HepG2 (cell line): ENCODE measurements at regions not wholly inside any gene's neighbourhood (a gene's known extent, or its start where the extent isn't known, plus 50 kb on each side); places are given as distances from the start of the nearest gene placed in this dataset.

Source experiments
- ASH2L ChIP-seq: fragments of 300-600, 200-600 bp; sonication (generic); IDR thresholded peaks from 2 replicates; pipeline ENCODE4 v1.7.0; 2017; ENCODE audit warnings: low read depth, mild to moderate bottlenecking, moderate library complexity, mixed read lengths, low read length; ENCODE audit not compliant: insufficient read length
- CREBL2 ChIP-seq: sonication (generic); formaldehyde crosslinking; IDR thresholded peaks from 2 replicates; pipeline ENCODE4 v1.8.1; 2023; ENCODE audit warnings: missing genetic modification reagents, mild to moderate bottlenecking, borderline replicate concordance
- EP300 ChIP-seq, 3 experiments: sonication (generic) in 1 of 3; formaldehyde crosslinking in 1 of 3; IDR thresholded peaks; 2 replicates each; pipeline versions ENCODE4 v1.5.1 to v1.6.1; 2011 to 2020; ENCODE audit warnings: low read depth in 2 of 3, low read length in 2 of 3, borderline replicate concordance in 1 of 3, improper control_type of control experiment in 1 of 3, mild to moderate bottlenecking in 1 of 3, missing genetic modification reagents in 1 of 3, moderate library complexity in 1 of 3
- HDAC2 ChIP-seq: sonication (generic); formaldehyde crosslinking; IDR thresholded peaks from 2 replicates; pipeline ENCODE4 v1.4.0; 2020; ENCODE audit warnings: missing genetic modification reagents
- HNRNPK ChIP-seq: fragments of 200-400 bp; formaldehyde crosslinking; IDR thresholded peaks from 2 replicates; pipeline ENCODE4 v1.6.1; 2018; ENCODE audit warnings: low read length, low read depth, moderate library complexity, mild to moderate bottlenecking; ENCODE audit not compliant: poor library complexity, severe bottlenecking
- MXD4 ChIP-seq: IDR thresholded peaks from 2 replicates; pipeline ENCODE4 v1.6.1; 2016; ENCODE audit warnings: mild to moderate bottlenecking, missing biosample characterization, missing genetic modification reagents
- NR1H2 ChIP-seq: sonication (generic); formaldehyde crosslinking; IDR thresholded peaks from 2 replicates; pipeline ENCODE4 v1.8.1; 2022; ENCODE audit warnings: low read depth, missing genetic modification reagents, borderline replicate concordance
- POLR2A ChIP-seq, 2 experiments: IDR thresholded peaks; 2 replicates each; pipeline ENCODE4 v1.6.1; 2011; ENCODE audit warnings: low read depth in 2 of 2, low read length in 2 of 2, mild to moderate bottlenecking in 1 of 2, moderate library complexity in 1 of 2; ENCODE audit not compliant: insufficient read depth in 1 of 2
- ZBTB1 ChIP-seq: sonication (generic); formaldehyde crosslinking; IDR thresholded peaks from 2 replicates; pipeline ENCODE4 v1.4.0; 2020; ENCODE audit warnings: missing genetic modification reagents, borderline replicate concordance
- ZNF335 ChIP-seq: sonication (generic); formaldehyde crosslinking; IDR thresholded peaks from 2 replicates; pipeline ENCODE4 v1.4.0; 2020; ENCODE audit warnings: missing genetic modification reagents
- TF ChIP-seq, protein P1 (sequence below): sonication (generic); formaldehyde crosslinking; IDR thresholded peaks from 2 replicates; pipeline ENCODE4 v1.5.1; 2020; ENCODE audit warnings: mild to moderate bottlenecking, moderate library complexity, missing genetic modification reagents
- TF ChIP-seq, protein P2 (sequence below): fragments of 450-650 bp; IDR thresholded peaks from 2 replicates; pipeline ENCODE4 v1.6.1; 2016

- no peak for TF ChIP-seq NR1H2
- TF ChIP-seq, protein P1, sequence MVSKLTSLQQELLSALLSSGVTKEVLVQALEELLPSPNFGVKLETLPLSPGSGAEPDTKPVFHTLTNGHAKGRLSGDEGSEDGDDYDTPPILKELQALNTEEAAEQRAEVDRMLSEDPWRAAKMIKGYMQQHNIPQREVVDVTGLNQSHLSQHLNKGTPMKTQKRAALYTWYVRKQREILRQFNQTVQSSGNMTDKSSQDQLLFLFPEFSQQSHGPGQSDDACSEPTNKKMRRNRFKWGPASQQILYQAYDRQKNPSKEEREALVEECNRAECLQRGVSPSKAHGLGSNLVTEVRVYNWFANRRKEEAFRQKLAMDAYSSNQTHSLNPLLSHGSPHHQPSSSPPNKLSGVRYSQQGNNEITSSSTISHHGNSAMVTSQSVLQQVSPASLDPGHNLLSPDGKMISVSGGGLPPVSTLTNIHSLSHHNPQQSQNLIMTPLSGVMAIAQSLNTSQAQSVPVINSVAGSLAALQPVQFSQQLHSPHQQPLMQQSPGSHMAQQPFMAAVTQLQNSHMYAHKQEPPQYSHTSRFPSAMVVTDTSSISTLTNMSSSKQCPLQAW (CRISPR knock-in tag) = no peak
- TF ChIP-seq EP300 (IDR thresholded peaks at IDR 0.05; ENCODE audit: low read depth in 2 of 2, low read length in 2 of 2) = no peak
- TF ChIP-seq EP300 (CRISPR knock-in tag; IDR thresholded peaks at IDR 0.05; ENCODE audit: borderline replicate concordance) = no peak
- TF ChIP-seq HDAC2 (CRISPR knock-in tag) = no peak
- TF ChIP-seq ASH2L = no peak
- TF ChIP-seq CREBL2 (CRISPR knock-in tag) = no peak
- TF ChIP-seq, protein P2, sequence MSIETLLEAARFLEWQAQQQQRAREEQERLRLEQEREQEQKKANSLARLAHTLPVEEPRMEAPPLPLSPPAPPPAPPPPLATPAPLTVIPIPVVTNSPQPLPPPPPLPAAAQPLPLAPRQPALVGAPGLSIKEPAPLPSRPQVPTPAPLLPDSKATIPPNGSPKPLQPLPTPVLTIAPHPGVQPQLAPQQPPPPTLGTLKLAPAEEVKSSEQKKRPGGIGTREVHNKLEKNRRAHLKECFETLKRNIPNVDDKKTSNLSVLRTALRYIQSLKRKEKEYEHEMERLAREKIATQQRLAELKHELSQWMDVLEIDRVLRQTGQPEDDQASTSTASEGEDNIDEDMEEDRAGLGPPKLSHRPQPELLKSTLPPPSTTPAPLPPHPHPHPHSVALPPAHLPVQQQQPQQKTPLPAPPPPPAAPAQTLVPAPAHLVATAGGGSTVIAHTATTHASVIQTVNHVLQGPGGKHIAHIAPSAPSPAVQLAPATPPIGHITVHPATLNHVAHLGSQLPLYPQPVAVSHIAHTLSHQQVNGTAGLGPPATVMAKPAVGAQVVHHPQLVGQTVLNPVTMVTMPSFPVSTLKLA = no peak
- no peak for TF ChIP-seq ZNF335 (CRISPR knock-in tag)
- no peak for TF ChIP-seq HNRNPK
- TF ChIP-seq ZBTB1 (CRISPR knock-in tag) = no peak
- no peak for TF ChIP-seq POLR2A (IDR thresholded peaks at IDR 0.05; ENCODE audit: insufficient read depth in 1 of 2, low read depth in 2 of 2, low read length in 2 of 2)
- TF ChIP-seq MXD4 (CRISPR knock-in tag) = no peak
Measured at GRCh38 chr7:119737390-119737789, 535.6 kb upstream of the KCND2 start.
